HG02623 (cell line): ENCODE measurements at regions not wholly inside any gene's neighbourhood (a gene's known extent, or its start where the extent isn't known, plus 50 kb on each side); places are given as distances from the start of the nearest gene placed in this dataset.

Source experiments
- ATAC-seq: cut with Tn5 transposase; IDR thresholded peaks from one replicate; pipeline ENCODE4 v1.9.1; 2021; ENCODE audit warnings: moderate library complexity; ENCODE audit not compliant: unreplicated experiment

DNA sequence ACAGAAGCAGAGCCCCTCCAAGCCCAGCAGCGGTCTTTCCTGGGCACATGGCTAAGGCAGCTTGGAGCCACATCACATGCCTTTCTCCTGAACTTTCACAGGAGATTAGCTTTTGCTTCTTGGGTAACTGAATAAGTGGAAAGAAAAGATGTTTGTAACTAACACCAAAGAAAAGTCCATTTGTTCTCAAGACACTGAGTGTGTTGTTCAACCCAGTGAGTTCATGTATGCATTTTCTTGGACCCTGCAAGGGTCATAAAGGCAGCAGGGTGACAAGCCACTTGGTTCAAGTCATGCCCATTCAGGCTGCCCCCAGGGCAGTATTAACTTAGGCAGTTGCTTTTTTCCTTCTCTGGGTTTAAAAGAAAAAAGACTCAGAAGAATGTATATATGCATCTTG is 203.4 kb downstream of the FAM76B start:
- ATAC-seq = no peak

GRCh38 chr11:95585752-95586077 is 203.9 kb downstream of the FAM76B start:
- no peak for ATAC-seq

DNA sequence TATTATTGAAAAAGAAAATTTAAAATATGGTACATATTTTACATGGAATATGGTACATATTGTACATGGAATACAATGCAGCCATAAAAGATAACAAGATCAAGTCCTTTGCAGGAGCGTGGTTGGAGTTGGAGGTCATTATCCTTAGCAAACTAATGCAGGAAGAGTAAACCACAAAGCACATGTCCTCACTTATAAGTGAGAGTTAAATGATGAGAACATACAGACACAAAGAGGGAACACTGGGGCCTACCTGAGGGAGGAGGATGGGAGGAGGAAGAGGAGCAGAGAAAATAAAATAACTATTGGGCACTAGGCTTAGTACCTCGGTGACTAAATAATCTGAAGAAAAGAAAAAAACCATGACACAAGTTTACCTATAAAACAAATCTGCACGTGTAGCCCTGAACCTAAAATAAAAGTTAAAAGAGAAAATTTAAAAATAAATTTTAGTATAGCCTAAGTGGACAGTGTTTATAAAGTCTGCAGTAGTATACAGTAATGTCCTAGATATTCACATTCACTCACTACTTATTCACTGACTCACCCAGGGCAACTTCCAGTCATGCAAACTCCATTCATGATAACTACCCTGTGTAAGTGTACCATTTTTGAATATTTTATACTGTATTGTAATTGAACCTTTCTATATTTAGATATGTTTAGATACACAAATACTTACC is 204.4 kb downstream of the FAM76B start:
- no peak for ATAC-seq

DNA sequence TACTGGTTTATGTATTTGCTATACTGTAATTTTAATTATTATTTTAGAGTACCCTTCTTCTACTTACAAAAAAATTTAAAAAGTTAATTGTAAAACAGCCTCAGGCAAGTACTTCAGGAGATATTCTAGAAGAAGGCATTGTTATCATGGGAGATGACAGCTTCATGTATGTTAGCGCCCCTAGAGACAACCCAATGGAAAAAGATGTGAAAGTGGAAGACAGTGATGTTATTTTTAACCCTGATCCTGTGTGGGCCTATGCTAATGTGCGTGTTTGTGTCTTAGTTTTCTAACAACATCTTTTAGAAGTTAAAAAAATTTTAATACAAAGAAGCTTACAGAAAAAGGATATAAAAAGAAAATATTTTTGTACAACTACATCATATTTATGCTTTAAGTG is 205.0 kb downstream of the FAM76B start:
- ATAC-seq = peak; percentile 55

DNA sequence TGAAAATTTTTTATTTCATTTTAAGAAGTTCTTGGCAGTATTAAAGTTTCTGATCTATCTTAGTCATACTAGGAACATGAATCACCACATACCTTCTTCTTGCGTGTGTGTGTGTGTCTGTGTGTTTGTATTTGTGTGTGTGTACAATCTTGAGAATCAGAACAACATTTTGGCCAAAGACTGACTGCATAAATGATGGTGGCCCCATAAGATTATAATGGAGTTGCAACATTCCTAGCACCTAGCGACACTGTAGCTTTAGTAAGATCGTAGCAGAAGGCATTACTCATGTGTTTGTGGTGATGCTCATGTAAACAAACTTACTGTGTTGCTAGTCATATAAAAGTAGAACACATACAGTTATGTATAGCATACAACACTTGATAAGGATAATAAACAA is 205.4 kb downstream of the FAM76B start:
- no peak for ATAC-seq

GRCh38 chr11:95577716-95578460 is 211.7 kb downstream of the FAM76B start:
- no peak for ATAC-seq

GRCh38 chr11:95576146-95576845 is 213.3 kb downstream of the FAM76B start:
- ATAC-seq = no peak

- no peak for ATAC-seq
These were observed 214.1 kb downstream of the FAM76B start for GRCh38 chr11:95575517-95575916.

- no peak for ATAC-seq
These were observed 217.8 kb downstream of the FAM76B start for GRCh38 chr11:95571718-95572260.

DNA sequence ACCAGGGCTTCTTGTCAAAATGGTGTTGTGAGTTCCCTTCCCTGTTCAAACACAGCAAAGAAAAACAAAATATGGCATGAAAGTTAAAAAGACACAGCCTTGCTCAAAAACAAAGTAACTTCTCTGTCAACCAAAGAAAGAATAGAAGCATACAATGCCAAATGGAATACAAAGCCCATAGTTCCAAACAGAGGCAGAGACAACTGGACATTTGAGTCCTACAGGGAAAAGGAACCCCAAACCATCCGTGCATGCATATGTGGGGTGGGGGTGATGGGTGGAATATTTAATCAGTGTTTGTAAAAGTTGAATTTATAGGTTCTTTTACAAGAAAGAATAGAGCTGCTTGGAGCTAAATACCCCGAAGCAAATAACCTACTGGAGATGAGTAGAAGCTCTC is 218.7 kb downstream of the FAM76B start:
- no peak for ATAC-seq

- ATAC-seq = no peak
These were observed 220.4 kb downstream of the FAM76B start for GRCh38 chr11:95569207-95569606.

- ATAC-seq = no peak
These were observed 221.3 kb downstream of the FAM76B start for GRCh38 chr11:95568281-95568680.

GRCh38 chr11:95567685-95568084 is 221.9 kb downstream of the FAM76B start:
- no peak for ATAC-seq

GRCh38 chr11:95566211-95566610 is 223.4 kb downstream of the FAM76B start:
- ATAC-seq = no peak

GRCh38 chr11:95565724-95566141 is 223.8 kb downstream of the FAM76B start:
- no peak for ATAC-seq

DNA sequence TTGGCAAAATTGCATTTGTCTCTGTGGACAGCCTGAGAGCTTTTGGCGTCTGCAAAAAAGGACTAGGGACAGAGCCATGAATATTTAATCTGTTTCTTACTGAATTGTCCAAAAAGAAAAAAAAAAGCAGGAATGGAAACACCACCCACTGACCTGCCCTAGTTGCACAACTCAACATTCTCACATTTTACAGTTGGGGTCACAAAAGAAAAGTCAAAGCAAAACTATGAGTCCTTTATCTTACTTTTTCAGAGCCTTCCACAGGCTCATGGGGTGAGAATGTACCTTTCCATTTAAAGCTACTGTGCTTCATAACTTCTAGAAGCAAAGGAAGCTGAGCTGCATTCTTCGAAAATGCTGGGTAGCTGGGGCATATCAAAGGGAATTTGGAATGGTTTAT is 225.7 kb downstream of the FAM76B start:
- no peak for ATAC-seq

- no peak for ATAC-seq
These were observed 226.4 kb downstream of the FAM76B start for GRCh38 chr11:95563173-95563572.

DNA sequence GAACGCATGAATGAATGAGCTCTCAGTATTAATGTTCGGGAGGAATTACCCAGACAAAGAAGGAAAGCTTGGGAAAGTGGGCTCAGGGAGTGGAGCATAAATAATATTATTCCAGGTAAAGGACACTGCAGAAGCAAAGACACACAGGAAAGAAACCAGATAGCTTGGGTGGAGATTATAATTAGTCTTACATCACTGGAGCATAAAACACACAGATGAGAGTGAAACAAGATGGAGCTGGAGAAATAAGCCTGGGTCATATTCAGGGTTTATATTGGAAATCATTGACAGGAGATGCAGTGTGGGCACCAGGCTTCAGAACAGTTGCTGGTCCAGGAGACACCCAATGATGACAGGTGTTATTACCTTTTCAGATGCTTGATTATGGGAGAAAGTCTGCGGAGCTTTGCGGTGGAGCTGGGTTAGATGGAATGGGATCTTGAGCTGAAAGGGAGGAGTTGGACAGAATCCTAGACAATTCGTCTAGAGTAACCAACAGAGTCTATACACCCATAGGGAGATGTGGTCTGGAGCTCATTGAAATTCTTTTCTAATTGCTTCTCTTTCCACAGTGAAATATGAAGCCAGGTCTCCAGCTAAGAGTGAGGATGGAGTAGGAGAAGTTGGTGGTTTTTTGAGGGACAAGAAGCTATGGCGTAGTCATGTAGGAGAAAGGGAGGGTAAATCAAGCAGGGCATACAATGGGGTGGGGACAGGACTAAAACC is 227.2 kb downstream of the FAM76B start:
- ATAC-seq = no peak

DNA sequence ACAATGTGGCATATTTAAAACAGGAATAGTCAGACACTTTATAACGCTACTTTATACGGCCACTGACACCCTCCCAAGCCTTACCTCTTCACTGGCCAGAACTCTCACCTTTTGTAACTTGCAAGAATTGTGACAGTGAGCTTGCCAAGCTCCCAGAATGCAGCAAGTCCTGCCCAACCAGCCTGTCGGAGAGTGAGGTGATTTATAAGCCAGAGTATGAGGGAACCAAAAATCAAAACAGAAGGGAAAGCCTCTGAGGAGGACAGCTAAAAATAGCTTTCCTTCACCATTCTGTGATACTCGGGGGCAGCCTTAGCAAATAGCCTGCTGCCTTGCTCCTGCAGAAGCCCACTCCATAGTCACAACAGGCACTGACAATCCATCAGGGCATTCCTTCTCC is 229.7 kb downstream of the FAM76B start:
- no peak for ATAC-seq

DNA sequence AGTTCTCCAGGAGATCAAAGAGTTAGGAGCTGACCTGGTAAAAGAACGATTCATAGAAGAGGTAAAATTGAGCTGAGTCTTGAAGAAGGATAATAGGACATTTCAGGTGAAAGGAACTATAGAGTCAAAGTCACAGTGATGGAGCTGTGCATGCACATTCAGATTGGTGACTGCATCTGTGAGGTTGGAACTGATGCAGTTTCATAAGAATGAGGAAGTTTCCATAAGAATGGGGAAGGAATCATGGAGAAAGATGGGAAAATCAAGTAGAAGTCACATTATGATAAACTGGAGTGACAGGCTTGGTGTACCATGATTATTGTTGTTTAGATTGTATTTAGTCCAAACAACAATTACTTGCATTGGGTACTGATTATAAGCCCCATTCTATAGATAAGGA is 232.2 kb downstream of the FAM76B start:
- ATAC-seq = no peak
